ENCODE measurements at regions not wholly inside any gene's neighbourhood (a gene's known extent, or its start where the extent isn't known, plus 50 kb on each side); places are given as distances from the start of the nearest gene placed in this dataset.
A peak's percentile ranks its signal among the peaks of the same experiment; 100 is the strongest.

DNA sequence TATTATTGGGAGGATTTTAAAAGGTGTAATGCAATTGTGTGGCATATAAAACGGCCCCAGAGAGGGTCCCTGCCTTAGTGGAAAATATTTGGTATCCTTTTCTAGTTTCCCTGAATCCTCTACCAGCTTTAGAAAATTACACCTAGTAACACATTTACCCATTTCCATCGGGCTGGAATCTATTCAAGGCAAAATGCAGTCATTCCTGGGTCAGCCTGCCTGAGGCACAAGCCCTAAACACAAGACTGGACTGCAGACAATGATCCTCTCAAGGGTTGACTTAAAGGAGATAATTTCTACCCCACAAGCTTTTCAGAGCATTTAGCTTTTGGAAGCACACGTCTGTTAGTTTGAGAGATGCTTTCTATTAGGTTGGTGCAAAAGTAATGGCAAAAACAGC lies 124.4 kb upstream of the ADAMTSL1 start:
- no peak for DNase-seq (ENCODE audit: low spot score)

DNA sequence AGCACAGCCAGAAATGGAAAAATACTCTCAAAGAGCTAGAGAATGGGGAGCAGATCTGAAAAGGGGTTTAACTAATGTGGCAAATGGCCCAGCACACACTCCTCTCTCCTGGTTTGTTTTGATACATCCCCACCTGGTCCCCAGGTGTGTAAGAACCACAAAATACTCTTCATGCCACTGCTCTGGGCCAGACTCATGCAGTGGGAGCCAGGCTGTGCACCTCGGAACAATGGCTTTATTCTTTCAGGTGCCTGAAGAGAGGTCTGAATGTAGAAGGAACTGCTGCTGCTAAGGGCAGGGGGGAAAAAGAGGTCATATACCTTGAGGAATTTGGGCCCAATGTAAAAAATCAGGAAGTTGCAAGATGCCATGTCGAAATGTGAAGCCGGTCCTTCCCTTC lies 123.9 kb upstream of the ADAMTSL1 start:
- DNase-seq (ENCODE audit: low spot score) = no peak

DNA sequence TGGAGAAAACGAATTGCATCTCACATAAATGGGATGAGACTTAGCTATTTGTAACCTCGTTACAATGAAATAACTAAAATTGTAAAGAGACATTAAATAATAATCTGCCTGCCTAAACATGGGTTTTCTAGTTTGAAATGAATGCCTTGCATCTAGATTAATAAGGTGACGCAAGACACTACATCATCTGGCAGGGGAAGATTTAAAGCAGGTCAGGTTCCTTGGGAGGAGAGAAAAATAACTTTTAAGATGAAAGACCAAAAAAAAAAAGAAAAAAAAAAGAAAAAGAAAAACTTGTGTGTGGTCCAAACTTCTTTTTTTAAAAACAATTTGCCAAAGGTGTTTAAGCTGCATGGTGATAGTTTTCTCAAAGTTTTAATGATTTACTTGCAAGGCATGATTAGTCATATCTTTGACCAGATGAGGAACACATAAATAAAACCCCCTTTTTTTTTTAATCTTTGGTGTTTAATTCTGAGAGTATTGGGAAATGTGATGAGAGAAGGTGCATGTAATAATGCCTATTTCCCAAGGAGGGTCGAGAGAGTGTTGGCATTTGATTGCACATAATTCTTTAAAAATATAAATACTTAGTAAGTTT lies 122.9 kb upstream of the ADAMTSL1 start:
- no peak for DNase-seq (ENCODE audit: low spot score)

GRCh38 chr9:18352711-18353110 lies 121.2 kb upstream of the ADAMTSL1 start:
- DNase-seq (ENCODE audit: low spot score) = no peak

GRCh38 chr9:18353473-18353872 lies 120.5 kb upstream of the ADAMTSL1 start:
- no peak for DNase-seq (ENCODE audit: low spot score)

DNA sequence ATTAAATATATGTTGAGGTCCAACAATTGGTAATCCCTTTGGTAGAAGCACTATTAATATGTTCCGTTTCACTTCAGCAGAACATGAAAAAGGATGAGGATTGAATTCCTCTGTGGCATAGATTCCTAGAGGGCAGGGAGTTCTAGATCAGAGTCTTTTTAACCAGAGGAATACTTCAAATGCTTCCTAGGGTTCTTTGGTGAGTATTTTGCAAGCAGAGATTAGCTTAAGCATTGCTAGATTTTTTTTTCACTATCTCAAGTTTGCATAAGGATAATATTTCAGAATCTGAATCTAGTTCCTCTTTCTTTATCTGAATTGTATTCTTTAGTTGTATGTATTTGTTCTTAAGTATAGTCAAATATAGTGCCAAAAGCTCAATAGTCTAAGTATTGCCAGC lies 116.6 kb upstream of the ADAMTSL1 start:
- no peak for DNase-seq (ENCODE audit: low spot score)

- peak; percentile 68 for DNase-seq (ENCODE audit: low spot score)
Observed at GRCh38 chr9:18358325-18358724, 115.6 kb upstream of the ADAMTSL1 start.

GRCh38 chr9:18359335-18359734 lies 114.6 kb upstream of the ADAMTSL1 start:
- DNase-seq (ENCODE audit: low spot score) = peak; percentile 52

- DNase-seq (ENCODE audit: low spot score) = peak; percentile 26
Observed at GRCh38 chr9:18360005-18360404, 113.9 kb upstream of the ADAMTSL1 start.

GRCh38 chr9:18361646-18362045 lies 112.3 kb upstream of the ADAMTSL1 start:
- DNase-seq (ENCODE audit: low spot score) = no peak

DNA sequence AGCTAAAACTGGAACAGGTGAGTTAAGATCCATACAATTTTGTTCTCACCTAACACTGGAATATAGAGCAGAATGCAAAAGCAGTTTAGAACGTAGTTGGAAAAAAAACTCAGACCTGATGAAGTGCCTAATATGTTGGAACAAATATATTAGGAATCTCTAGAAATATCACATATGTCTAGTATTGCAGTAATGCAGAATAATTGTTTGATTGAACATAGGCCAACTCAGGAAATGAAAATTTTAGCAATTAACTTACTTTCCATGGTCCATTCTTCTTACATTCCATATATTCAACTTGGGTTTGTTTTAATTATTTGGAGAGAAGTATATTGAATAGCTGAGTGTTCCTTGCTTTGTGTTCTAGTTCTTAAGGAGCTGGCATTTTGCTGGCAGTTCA lies 111.8 kb upstream of the ADAMTSL1 start:
- DNase-seq (ENCODE audit: low spot score) = no peak

DNA sequence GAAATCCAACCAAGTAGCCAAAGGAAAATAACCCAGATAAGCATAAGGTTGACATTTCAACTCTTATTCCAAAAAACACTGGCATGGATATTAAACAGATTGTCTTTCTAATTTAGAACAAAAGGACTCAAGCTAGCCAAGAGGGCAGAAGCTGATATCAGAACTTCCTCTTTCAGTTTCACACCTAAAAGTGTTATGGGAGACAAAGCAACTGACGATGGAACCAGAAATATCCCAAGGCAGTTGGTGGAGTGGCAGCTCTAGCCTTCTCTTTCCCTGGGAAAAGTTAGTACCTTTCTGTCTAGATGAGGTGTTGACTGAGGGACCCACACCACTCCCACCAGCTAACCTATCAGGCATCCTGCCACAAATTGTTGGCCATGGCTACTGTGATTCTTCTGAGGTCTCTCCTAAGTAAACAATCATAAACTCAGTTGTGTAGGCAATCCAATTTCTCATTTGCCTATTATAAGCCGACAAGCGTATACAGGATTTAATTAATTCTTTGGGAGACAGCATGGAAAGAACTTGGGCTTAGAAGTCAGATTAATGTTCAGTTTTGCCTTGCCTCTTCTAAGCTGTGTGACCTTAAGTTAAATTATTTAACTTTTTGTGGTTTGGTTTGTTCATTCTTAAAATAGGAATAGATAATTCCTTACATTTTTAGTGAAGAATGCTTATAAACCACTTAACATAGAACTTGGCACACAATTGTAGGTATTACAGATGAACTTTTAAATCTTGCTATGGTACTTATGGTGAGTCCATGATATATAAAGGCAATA lies 110.9 kb upstream of the ADAMTSL1 start:
- no peak for DNase-seq (ENCODE audit: low spot score)

GRCh38 chr9:18365651-18366050 lies 108.3 kb upstream of the ADAMTSL1 start:
- no peak for DNase-seq (ENCODE audit: low spot score)

DNA sequence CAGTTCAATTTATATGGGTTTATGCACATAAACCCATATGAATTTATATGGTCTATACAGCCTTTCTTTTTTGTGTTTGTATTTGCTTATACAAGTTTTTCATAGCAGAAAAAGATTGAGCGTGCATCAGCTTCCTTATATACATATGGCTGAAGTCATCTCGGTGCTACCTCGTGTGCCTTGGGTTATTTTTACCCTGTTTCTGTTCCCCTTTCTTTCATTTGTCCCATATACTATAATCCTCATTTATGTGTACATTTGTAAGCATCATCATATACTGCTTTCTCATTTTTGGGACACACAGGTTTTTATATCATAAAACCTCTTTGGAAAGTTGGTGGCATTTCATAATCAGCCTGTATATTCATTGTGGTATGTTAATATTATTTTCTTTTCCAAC lies 107.8 kb upstream of the ADAMTSL1 start:
- no peak for DNase-seq (ENCODE audit: low spot score)

- no peak for DNase-seq (ENCODE audit: low spot score)
Observed at GRCh38 chr9:18368206-18368605, 105.7 kb upstream of the ADAMTSL1 start.

GRCh38 chr9:18371141-18371540 lies 102.8 kb upstream of the ADAMTSL1 start:
- no peak for DNase-seq (ENCODE audit: low spot score)

- DNase-seq (ENCODE audit: low spot score) = no peak
Observed at GRCh38 chr9:18371621-18372020, 102.3 kb upstream of the ADAMTSL1 start.

- DNase-seq (ENCODE audit: low spot score) = peak; percentile 74
Observed at GRCh38 chr9:18379073-18379811, 94.7 kb upstream of the ADAMTSL1 start.

- no peak for DNase-seq (ENCODE audit: low spot score)
Observed at GRCh38 chr9:18382243-18382642, 91.7 kb upstream of the ADAMTSL1 start.

GRCh38 chr9:18384066-18384465 lies 89.9 kb upstream of the ADAMTSL1 start:
- DNase-seq (ENCODE audit: low spot score) = no peak

GRCh38 chr9:18385696-18386490 lies 88.1 kb upstream of the ADAMTSL1 start:
- no peak for DNase-seq (ENCODE audit: low spot score)

DNA sequence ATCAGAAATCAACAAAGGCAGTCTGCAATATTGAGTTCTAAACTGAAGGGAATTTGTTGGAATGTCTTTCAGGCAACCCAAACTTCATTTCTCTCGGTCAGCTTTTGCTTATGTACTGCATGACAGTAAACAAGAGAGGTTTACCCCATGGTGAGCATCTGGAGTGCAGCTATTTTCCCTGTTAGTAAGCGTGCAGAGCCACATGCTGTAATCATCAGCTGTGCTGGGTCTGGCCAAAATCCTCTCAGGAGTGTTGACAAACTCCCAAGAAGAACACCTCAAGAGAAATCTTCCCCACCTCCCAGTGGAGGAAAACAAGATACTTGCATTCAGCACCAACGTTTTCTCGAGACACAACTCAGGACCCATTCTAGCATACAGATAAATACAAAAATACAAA lies 83.6 kb upstream of the ADAMTSL1 start:
- no peak for DNase-seq (ENCODE audit: low spot score)
